ENCODE measurements at regions not wholly inside any gene's neighbourhood (a gene's known extent, or its start where the extent isn't known, plus 50 kb on each side); places are given as distances from the start of the nearest gene placed in this dataset.

GRCh38 chr5:61802456-61802855, 470.4 kb downstream of the ZSWIM6 start:
- no peak for DNase-seq

GRCh38 chr5:61805101-61805500, 473.0 kb downstream of the ZSWIM6 start:
- no peak for DNase-seq

- DNase-seq: no peak
These were observed 474.5 kb downstream of the ZSWIM6 start for GRCh38 chr5:61806491-61807020.

- DNase-seq: no peak
These were observed 476.0 kb downstream of the ZSWIM6 start for GRCh38 chr5:61808091-61808490.

- no peak for DNase-seq
These were observed 476.9 kb downstream of the ZSWIM6 start for GRCh38 chr5:61808909-61809308.

- DNase-seq: no peak
These were observed 477.6 kb downstream of the ZSWIM6 start for GRCh38 chr5:61809651-61810050.

- DNase-seq: no peak
These were observed 479.0 kb downstream of the ZSWIM6 start for GRCh38 chr5:61811052-61811451.

GRCh38 chr5:61813361-61813760, 481.3 kb downstream of the ZSWIM6 start:
- no peak for DNase-seq

GRCh38 chr5:61815339-61815738, 483.3 kb downstream of the ZSWIM6 start:
- DNase-seq: no peak

GRCh38 chr5:61816146-61816545, 484.1 kb downstream of the ZSWIM6 start:
- no peak for DNase-seq

GRCh38 chr5:61816585-61817450, 484.8 kb downstream of the ZSWIM6 start:
- no peak for DNase-seq

GRCh38 chr5:61817472-61818326, 485.6 kb downstream of the ZSWIM6 start:
- DNase-seq: peak; percentile 16

- no peak for DNase-seq
These were observed 485.2 kb upstream of the KIF2A start for GRCh38 chr5:61820836-61821235.

GRCh38 chr5:61821561-61821960, 484.4 kb upstream of the KIF2A start:
- no peak for DNase-seq

GRCh38 chr5:61822584-61822983, 483.4 kb upstream of the KIF2A start:
- no peak for DNase-seq

- DNase-seq: no peak
These were observed 482.9 kb upstream of the KIF2A start for GRCh38 chr5:61823065-61823464.

GRCh38 chr5:61823781-61824180, 482.2 kb upstream of the KIF2A start:
- no peak for DNase-seq

GRCh38 chr5:61824396-61824795, 481.6 kb upstream of the KIF2A start:
- DNase-seq: no peak

GRCh38 chr5:61827445-61827975, 478.5 kb upstream of the KIF2A start:
- no peak for DNase-seq

GRCh38 chr5:61828856-61829255, 477.1 kb upstream of the KIF2A start:
- DNase-seq: no peak

GRCh38 chr5:61831736-61832135, 474.3 kb upstream of the KIF2A start:
- DNase-seq: no peak

GRCh38 chr5:61837788-61838187, 468.2 kb upstream of the KIF2A start:
- DNase-seq: no peak

GRCh38 chr5:61840361-61840760, 465.6 kb upstream of the KIF2A start:
- DNase-seq: no peak

Data from hematopoietic multipotent progenitor cell treated with erythropoietin and hydrocortisone succinate and interleukin-3 and kit ligand, for 6 days (in vitro differentiated cells).